ENCODE measurements at regions not wholly inside any gene's neighbourhood (a gene's known extent, or its start where the extent isn't known, plus 50 kb on each side); places are given as distances from the start of the nearest gene placed in this dataset.

GRCh38 chr3:20849975-20850374, 664.0 kb upstream of the SGO1 start:
- no peak overlapping the region for H3K56ac ChIP-seq (ENCODE audit: insufficient read length, low read depth, low read length)
- no CpG with 5 or more reads among the region's 5 CpGs for WGBS (ENCODE audit: extremely low coverage, insufficient read length, low lambda C conversion rate)
- no peak overlapping the region for H2AFZ ChIP-seq (ENCODE audit: low read length)
- 0 out of 2 replicates have a peak, but pooled peaks cover 2% of the 10 kb centered on the region for H3K79me2 ChIP-seq (ENCODE audit: insufficient read depth, low read length)
- H3K27me3 ChIP-seq (ENCODE audit: insufficient read depth, low read length) = no peaks in the 10 kb centered on the region
- Mint-ChIP-seq H3K9me3 (no peaks in the 10 kb centered on the region), H3K36me3 (ENCODE audit: insufficient read depth in 1 of 3, low read depth in 3 of 3) (no peaks in the 10 kb centered on the region), H3K27ac (no peak overlapping the region), H3K4me3 (no peak overlapping the region), H3K4me1 (peaks cover 10 to 17% of the 10 kb centered on the region in 2 experiments), H3K27me3 (ENCODE audit: low read depth) (no peaks in the 10 kb centered on the region)
- no peak overlapping the region for H2AK5ac ChIP-seq (ENCODE audit: insufficient read length, low read length)
- H2BK15ac ChIP-seq (ENCODE audit: low read depth, low read length) = no peak overlapping the region
- H4K5ac ChIP-seq (ENCODE audit: insufficient read length, low read depth, low read length) = no peak overlapping the region
- no peak for DNase-seq
- H3K23me2 ChIP-seq (ENCODE audit: insufficient read length, low read depth, low read length, poor library complexity, severe bottlenecking) = no peaks in the 10 kb centered on the region
- H4K20me1 ChIP-seq (ENCODE audit: control insufficient read depth, insufficient read depth, insufficient read length) = no peaks in the 10 kb centered on the region
- TF ChIP-seq CTCF (conservative IDR thresholded peaks at IDR 0.05) = no peak
- peaks cover 3% of the 10 kb centered on the region; the same call in 1 of the 2 replicates for H3K4me1 ChIP-seq (ENCODE audit: insufficient read depth, low read length)
- H2BK20ac ChIP-seq (ENCODE audit: low read depth, low read length, poor library complexity, severe bottlenecking) = no peak overlapping the region
- no peak overlapping the region for H2BK12ac ChIP-seq (ENCODE audit: insufficient read length, low read depth, low read length)
- H3K9me3 ChIP-seq (ENCODE audit: control insufficient read depth, low read depth, low read length) = no peaks in the 10 kb centered on the region
- H3K18ac ChIP-seq (ENCODE audit: insufficient read length, low read depth, low read length) = no peak overlapping the region
- H3K79me1 ChIP-seq (ENCODE audit: insufficient read depth, low read depth, low read length, poor library complexity, severe bottlenecking) = no peaks in the 10 kb centered on the region
- no peak overlapping the region for H4K8ac ChIP-seq (replicated peaks; ENCODE audit: insufficient read length, low read depth, low read length)
- H2BK5ac ChIP-seq (ENCODE audit: insufficient read length, low read length) = no peak overlapping the region
- no peak overlapping the region for H3K23ac ChIP-seq (ENCODE audit: insufficient read length, low read depth, low read length)
- no peak overlapping the region for H3T11ph ChIP-seq (ENCODE audit: low read length)
- H2BK120ac ChIP-seq (ENCODE audit: low read depth, low read length, poor library complexity, severe bottlenecking) = no peak overlapping the region
- no peak overlapping the region for H3K9ac ChIP-seq (ENCODE audit: extremely low read depth, insufficient read length, low read length)
- H3K27ac ChIP-seq (ENCODE audit: insufficient read length, low read depth, low read length) = no peak overlapping the region
- H3K4me2 ChIP-seq (ENCODE audit: insufficient read depth, insufficient read length, low read length) = no peak overlapping the region
- H4K91ac ChIP-seq (ENCODE audit: insufficient read length, low read depth, low read length) = no peak overlapping the region
- H3K4ac ChIP-seq (ENCODE audit: low read depth, low read length) = no peak overlapping the region
- H3K14ac ChIP-seq (ENCODE audit: insufficient read depth, low read length) = no peak overlapping the region

All from H9 (cell line).